ENCODE measurements at regions not wholly inside any gene's neighbourhood (a gene's known extent, or its start where the extent isn't known, plus 50 kb on each side); places are given as distances from the start of the nearest gene placed in this dataset.

DNA sequence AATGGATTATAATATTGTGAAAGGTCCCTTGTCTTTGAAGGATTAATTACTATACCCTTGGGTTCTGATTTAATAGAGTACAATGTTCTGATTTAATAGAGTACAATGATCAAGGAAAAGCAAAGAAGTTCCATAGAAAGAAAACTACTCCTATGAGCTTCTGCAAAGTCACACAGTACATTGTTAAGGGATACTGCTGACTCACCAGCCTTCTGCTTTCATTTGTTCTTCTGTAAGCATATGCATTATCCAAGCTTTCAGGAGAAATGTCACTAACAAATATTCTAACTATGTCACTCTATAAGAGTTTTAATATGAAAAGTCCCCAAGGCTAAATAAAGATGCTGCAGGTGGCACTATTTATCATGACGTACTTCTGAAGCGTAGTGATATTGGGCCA, 396.7 kb downstream of the RFC3 start:
- TF ChIP-seq POLR2AphosphoS5 (IDR thresholded peaks at IDR 0.05; ENCODE audit: insufficient read depth in 1 of 2, low read depth in 1 of 2), result no peak
- TF ChIP-seq, protein P1, sequence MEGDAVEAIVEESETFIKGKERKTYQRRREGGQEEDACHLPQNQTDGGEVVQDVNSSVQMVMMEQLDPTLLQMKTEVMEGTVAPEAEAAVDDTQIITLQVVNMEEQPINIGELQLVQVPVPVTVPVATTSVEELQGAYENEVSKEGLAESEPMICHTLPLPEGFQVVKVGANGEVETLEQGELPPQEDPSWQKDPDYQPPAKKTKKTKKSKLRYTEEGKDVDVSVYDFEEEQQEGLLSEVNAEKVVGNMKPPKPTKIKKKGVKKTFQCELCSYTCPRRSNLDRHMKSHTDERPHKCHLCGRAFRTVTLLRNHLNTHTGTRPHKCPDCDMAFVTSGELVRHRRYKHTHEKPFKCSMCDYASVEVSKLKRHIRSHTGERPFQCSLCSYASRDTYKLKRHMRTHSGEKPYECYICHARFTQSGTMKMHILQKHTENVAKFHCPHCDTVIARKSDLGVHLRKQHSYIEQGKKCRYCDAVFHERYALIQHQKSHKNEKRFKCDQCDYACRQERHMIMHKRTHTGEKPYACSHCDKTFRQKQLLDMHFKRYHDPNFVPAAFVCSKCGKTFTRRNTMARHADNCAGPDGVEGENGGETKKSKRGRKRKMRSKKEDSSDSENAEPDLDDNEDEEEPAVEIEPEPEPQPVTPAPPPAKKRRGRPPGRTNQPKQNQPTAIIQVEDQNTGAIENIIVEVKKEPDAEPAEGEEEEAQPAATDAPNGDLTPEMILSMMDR (IDR thresholded peaks at IDR 0.05), result no peak

Measured in vagina (tissue), 2 donors.